Skeletal muscle tissue (tissue), 3 donors: ENCODE measurements at regions not wholly inside any gene's neighbourhood (a gene's known extent, or its start where the extent isn't known, plus 50 kb on each side); places are given as distances from the start of the nearest gene placed in this dataset.

Experiments
- H3K27ac ChIP-seq: one replicate; pipeline ENCODE4 v1.7.0; 2013; ENCODE audit warnings: mild to moderate bottlenecking, low read depth, low read length, inconsistent platforms
- H3K27me3 ChIP-seq, 3 donors: one replicate each; pipeline ENCODE4 v1.7.0; 2013; ENCODE audit warnings: low read length in 3 of 3; ENCODE audit not compliant: control insufficient read depth in 3 of 3, insufficient read depth in 3 of 3
- H3K36me3 ChIP-seq, 3 donors: one replicate each; pipeline ENCODE4 v1.7.0; 2013; ENCODE audit warnings: low read length in 3 of 3; ENCODE audit not compliant: control insufficient read depth in 3 of 3, insufficient read depth in 3 of 3
- H3K4me1 ChIP-seq, 3 donors: one replicate each; pipeline ENCODE4 v1.7.0; 2013; ENCODE audit warnings: low read length in 3 of 3, mild to moderate bottlenecking in 3 of 3; ENCODE audit not compliant: control insufficient read depth in 3 of 3, insufficient read depth in 3 of 3
- H3K4me3 ChIP-seq, 3 donors: one replicate each; pipeline ENCODE4 v1.7.0; 2013; ENCODE audit warnings: low read length in 3 of 3
- H3K9ac ChIP-seq, 3 donors: one replicate each; pipeline ENCODE4 v1.7.0; 2013; ENCODE audit warnings: low read length in 3 of 3, mild to moderate bottlenecking in 3 of 3, moderate library complexity in 2 of 3, low read depth in 1 of 3
- H3K9me3 ChIP-seq, 3 donors: one replicate each; pipeline ENCODE4 v1.7.0; 2013; ENCODE audit warnings: low read length in 3 of 3; ENCODE audit not compliant: control insufficient read depth in 3 of 3
- donor health status: Osteomylitis.

DNA sequence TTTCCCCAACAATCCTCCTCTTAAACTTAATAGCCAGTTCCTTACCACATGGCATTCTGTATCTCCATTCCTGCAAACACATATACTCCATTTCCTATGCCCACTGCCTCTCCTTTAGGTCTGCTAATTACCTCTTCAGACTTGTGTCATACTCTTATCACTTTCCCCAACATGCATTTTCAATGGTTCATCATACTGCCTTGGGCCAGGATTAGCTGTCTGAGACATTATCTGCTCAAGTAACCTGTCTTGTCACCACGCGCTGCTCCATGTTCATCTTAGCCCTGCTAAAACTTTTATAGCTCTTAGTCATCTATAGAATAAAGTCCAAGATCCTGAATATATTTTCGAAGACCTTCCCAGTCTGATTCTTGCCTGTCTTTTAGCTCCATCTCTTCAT, 224.1 kb upstream of the GK2 start:
- Histone ChIP-seq H3K9me3 (no peaks in the 10 kb centered on the region), H3K27me3 (no peaks in the 10 kb centered on the region), H3K27ac (no peak overlapping the region), H3K36me3 (no peaks in the 10 kb centered on the region), H3K4me1 (no peaks in the 10 kb centered on the region), H3K9ac (no peak overlapping the region), H3K4me3 (no peak overlapping the region)

DNA sequence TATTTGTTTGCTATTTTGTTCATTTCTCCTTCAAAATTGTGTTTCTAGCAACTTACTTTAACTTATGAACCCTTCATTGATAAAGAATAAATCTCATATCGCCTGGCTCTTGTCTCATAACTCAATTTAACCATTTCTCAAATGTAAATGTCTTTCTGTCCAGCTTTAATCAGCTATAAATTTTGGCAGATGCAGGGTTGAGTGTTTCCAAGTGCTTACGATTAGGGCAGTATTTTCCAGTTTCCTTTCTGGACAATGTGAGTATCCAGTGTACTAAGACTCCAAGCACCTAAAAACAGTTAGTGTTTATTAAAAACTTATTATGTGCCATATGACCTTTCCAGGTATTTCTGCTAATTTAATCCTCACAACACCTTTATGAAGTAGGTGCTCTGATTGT, 218.6 kb upstream of the GK2 start:
- Histone ChIP-seq H3K4me3 (peak overlapping the region in 1 of 3 donors; percentile 20), H3K4me1 (peaks cover 0 to 3% (median 0%) of the 10 kb centered on the region in 3 donors), H3K36me3 (no peaks in the 10 kb centered on the region), H3K27me3 (no peaks in the 10 kb centered on the region), H3K27ac (no peak overlapping the region), H3K9ac (no peak overlapping the region), H3K9me3 (no peaks in the 10 kb centered on the region)

DNA sequence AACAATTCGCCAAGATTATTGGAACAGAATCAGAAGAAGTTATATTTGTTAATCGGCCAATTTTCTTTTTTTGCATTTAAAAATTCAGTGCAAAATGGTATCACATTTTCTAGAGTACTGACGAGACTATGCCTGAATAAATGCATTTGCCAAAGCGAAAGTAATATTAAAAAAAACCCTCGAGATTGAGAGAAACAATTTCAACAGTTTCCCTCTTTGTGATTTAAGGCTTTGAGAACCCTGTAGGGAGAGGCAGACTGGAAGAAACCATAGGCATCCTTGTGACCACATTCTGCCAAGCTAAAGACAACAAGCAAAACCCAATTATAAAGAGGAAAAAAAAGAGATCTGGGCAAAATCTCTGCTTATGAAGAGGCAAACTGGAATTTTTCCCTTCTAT, 218.1 kb upstream of the GK2 start:
- H3K4me1 ChIP-seq, result peaks cover 0 to 3% (median 0%) of the 10 kb centered on the region in 3 donors
- no peaks in the 10 kb centered on the region for H3K27me3 ChIP-seq
- no peak overlapping the region for H3K27ac ChIP-seq
- H3K9me3 ChIP-seq, result no peaks in the 10 kb centered on the region
- peak overlapping the region in 1 of 3 donors; percentile 20 for H3K4me3 ChIP-seq
- no peak overlapping the region for H3K9ac ChIP-seq
- H3K36me3 ChIP-seq, result no peaks in the 10 kb centered on the region

DNA sequence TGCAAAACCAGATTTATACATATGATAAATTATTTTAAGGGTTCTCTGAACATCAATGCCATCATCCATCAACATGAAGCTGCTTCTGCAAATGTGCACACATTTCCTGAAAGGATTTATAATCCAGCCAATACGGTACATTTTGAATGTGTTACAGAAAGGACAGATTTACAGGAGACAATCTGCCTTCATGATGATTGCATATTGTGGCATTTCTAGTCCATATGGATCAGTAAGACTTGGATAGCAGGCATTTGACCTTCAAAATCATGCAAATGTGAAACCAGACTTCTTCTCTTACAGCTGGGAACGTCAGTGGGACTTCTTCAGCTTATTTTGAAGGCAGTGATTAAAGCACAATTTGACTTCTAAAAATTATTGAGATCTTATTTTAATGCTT, 217.3 kb upstream of the GK2 start:
- H3K9me3 ChIP-seq, result no peaks in the 10 kb centered on the region
- H3K27me3 ChIP-seq, result no peaks in the 10 kb centered on the region
- H3K4me1 ChIP-seq, result peaks cover 0 to 3% (median 0%) of the 10 kb centered on the region in 3 donors
- no peak overlapping the region for H3K9ac ChIP-seq
- no peak overlapping the region for H3K4me3 ChIP-seq
- H3K36me3 ChIP-seq, result no peaks in the 10 kb centered on the region
- H3K27ac ChIP-seq, result no peak overlapping the region

DNA sequence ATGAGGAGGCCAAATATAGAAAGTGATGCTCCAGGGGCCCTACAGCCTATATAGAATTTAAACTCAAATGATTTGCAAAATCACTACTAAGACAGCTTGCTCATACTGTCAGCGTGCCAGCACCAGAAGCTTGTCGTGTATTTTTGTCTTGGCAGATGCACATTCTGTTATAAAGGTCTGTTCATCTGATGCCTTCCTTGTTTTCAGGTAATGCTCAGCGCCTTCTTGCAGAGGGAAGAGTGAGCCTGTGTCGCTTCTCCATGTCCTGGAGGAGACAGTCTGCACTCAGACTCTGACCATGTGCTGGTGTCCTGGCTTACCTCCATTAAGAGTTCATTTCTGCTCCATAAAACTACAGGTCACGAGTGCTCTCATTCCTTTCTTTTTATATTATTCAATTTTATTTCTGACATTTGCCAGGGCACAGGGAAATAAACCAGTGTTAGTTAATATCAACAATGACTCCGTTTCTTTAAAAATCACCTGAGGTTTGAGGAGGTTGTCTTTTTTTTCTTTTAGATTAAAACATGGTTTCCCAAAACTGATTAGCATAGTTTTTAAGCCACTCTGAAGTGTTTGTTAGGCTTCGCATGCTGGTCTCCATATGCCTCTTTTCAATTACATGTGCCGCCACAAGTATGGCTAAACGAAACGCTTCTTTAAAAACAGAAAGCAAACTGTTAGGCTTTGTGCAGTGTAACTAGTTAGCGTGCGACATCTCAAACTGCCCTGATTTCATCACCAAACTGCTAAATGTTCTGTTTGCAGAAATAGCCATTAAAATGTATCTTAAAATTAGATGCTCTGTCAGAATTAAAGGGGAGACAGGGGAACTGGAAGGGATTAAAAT, 215.2 kb upstream of the GK2 start:
- no peak overlapping the region for H3K27ac ChIP-seq
- H3K27me3 ChIP-seq, result no peaks in the 10 kb centered on the region
- H3K9ac ChIP-seq, result no peak overlapping the region
- H3K9me3 ChIP-seq, result no peaks in the 10 kb centered on the region
- H3K36me3 ChIP-seq, result no peaks in the 10 kb centered on the region
- peaks cover 0 to 3% (median 0%) of the 10 kb centered on the region in 3 donors for H3K4me1 ChIP-seq
- H3K4me3 ChIP-seq, result peak overlapping the region in 1 of 3 donors; percentile 26

DNA sequence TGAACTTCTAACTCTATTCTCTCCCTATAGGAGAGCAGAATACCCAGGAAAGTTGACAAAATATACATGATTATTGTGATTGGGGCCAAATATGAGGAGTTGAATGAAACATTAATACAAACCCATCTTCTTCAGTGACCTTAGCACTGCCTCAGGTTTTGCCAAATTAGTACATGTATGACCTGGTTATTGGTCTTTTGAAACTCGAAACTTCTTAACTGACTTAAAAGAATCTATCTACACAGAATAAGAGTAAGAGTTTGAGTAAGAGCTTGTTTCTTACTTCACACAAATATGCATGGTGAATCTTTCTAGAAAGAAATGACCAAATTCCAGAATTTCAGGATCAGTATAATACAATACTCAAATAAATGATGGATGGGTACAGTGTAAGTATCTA, 213.0 kb upstream of the GK2 start:
- H3K27ac ChIP-seq, result no peak overlapping the region
- H3K9ac ChIP-seq, result no peak overlapping the region
- H3K27me3 ChIP-seq, result no peaks in the 10 kb centered on the region
- no peaks in the 10 kb centered on the region for H3K9me3 ChIP-seq
- H3K36me3 ChIP-seq, result no peaks in the 10 kb centered on the region
- peaks cover 0 to 3% (median 0%) of the 10 kb centered on the region in 3 donors for H3K4me1 ChIP-seq
- H3K4me3 ChIP-seq, result no peak overlapping the region

DNA sequence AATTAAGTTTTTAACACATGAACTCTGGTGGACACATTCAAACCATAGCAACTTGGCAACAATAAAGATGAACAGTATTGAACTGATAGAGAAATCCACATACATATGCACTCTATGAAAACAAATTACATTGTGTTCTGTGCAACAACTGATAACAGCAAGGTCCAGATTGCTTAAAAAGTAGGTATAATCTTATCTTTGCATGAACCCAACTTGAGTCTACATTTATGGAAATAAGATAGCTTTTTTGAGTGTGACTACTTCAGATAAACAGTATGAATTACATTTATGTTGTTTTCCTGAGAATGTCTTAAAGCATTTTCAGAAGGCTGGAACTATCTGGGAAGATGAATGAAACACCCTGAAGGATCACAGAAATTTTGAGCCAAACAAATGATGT, 212.6 kb upstream of the GK2 start:
- Histone ChIP-seq H3K9ac (no peak overlapping the region), H3K9me3 (no peaks in the 10 kb centered on the region), H3K27me3 (no peaks in the 10 kb centered on the region), H3K36me3 (no peaks in the 10 kb centered on the region), H3K27ac (no peak overlapping the region), H3K4me1 (peaks cover 0 to 3% (median 0%) of the 10 kb centered on the region in 3 donors), H3K4me3 (no peak overlapping the region)

DNA sequence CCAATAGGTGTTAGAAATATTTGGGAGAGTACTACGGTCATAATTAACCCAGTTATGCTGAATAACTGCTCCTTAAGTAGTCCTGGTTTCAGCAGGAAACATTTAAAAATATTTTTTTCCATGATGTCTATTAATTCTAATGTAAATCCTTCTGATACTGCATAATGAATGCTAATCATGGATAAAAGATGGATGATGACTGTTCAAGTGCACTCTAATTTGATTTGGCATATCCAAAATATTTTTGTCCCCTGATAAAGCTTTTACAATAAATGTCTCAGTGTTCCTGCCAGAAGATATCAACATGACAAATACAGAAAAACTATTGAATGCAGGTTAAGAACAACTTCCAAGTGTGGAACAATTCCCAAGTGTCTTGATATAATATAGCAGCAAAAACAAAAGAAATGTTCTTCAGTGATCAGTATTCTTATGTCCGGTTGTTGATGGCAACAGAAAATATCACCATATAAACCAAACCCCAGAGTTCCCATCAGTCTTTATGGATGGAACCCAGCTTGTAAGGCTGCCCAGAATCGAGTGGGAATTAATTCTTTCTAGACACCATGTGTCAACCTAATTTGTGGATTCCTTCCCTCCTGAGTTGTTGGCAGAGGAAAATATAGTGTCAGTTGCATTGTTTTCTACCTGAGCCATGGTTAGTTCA, 205.4 kb upstream of the GK2 start:
- no peaks in the 10 kb centered on the region for H3K27me3 ChIP-seq
- H3K9me3 ChIP-seq, result no peaks in the 10 kb centered on the region
- no peak overlapping the region for H3K4me3 ChIP-seq

DNA sequence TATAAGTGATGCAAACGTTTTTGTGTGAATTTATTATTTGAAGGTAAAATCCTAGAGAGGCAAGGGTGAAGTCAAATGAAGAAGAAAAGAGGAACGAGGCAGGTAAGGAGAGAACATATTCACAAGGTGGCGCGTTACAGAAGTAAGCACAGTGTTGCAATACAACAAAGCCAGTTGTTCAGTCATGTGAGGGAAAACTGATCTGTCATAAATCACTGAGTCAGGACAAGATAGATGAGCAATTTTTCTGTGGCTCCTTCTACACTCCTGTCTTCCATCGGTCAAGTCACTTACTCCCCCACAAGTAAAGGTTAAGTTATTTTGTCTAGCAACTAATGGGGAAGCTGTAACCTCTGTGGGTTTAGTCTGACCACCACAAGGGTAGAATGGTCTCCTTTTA, 203.0 kb upstream of the GK2 start:
- Histone ChIP-seq H3K36me3 (no peaks in the 10 kb centered on the region), H3K4me3 (no peak overlapping the region), H3K9me3 (no peaks in the 10 kb centered on the region), H3K27me3 (no peaks in the 10 kb centered on the region), H3K9ac (no peak overlapping the region), H3K4me1 (no peaks in the 10 kb centered on the region), H3K27ac (no peak overlapping the region)

More for the DNA sequence above, 205.4 kb upstream of the GK2 start:
- Histone ChIP-seq H3K9ac (no peak overlapping the region), H3K27ac (no peak overlapping the region), H3K4me1 (no peaks in the 10 kb centered on the region), H3K36me3 (no peaks in the 10 kb centered on the region)

DNA sequence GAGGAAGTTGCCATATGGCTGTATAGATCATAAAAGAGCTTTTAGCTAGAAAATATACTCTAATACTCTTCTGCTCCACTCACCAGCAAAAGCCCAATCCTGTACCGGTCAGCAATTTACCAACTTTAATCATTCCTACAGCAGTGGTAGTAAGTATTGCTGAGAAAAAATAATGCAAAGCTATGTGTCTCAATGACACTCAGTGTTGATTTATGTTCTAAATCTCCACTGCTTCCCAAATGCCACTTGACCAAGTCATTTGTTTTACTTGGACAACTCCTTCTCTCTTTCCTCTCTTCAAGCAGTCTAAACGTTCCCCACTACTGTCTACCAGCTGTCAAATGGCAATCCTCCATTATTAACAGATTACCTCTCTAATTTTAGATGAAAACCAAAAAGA, 201.8 kb upstream of the GK2 start:
- Histone ChIP-seq H3K9me3 (no peaks in the 10 kb centered on the region), H3K27ac (no peak overlapping the region), H3K36me3 (no peaks in the 10 kb centered on the region), H3K4me3 (no peak overlapping the region), H3K4me1 (no peaks in the 10 kb centered on the region), H3K27me3 (no peaks in the 10 kb centered on the region), H3K9ac (no peak overlapping the region)
